Fibroblast of skin of right biceps (primary cell): ENCODE measurements at regions not wholly inside any gene's neighbourhood (a gene's known extent, or its start where the extent isn't known, plus 50 kb on each side); places are given as distances from the start of the nearest gene placed in this dataset.
A peak's percentile ranks its signal among the peaks of the same experiment; 100 is the strongest.
"Not testable (repeated sequence)": the region's sequence is repeated elsewhere in the genome, so short reads cannot be mapped to it uniquely, and the experiment has no call there.

Experiments
- DNase-seq: peaks from one replicate; pipeline ENCODE4 v3.0.0-alpha.2; 2013

DNA sequence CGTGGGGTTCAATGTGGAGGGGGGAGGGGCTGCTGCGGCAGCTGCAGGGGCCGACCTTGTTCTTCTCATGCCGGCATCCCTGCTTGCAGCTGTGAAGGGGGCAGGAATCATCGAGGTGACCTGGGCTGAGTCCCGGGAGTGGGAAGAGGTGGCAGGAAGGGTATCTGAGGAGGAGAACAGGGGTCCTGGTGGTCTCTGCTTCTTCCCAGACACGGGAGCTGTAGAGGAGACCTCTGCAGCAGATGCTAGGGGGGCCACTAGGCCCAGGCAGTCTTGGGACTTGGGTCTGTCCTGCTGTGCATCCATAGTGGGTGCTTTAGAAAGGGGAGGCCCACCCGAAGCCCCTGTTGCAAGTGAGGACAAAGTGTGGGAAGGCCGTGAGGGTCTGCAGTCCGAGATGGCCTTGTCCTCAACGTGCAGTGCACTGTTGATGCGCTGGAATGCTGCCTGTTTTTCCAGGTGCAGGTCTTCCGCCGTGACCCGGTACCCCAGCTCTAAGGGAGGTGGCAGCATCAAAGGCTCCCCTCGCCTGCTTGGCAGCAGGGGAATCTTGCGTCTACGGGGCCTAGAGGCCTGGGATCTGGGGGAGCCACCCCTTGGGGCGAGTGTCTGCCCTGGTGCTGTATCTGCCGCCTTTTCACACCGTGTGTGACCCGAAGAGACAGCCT, 1370.0 kb downstream of the CDH12 start:
- not testable (repeated sequence) for DNase-seq

DNA sequence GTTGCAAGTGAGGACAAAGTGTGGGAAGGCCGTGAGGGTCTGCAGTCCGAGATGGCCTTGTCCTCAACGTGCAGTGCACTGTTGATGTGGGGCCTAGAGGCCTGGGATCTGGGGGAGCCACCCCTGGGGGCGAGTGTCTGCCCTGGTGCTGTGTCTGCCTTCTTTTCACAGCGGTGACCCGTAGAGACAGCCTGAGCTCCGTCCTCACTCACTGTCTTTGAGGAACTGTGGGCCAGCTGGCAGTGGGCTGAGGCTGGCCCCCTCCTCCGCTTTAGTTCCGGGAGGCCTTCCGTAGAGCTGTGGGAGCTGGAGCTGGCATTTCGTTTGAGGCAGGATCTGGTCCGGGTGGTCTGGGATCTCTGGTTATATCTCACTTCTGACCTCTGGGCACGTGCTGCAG, 1370.6 kb downstream of the CDH12 start:
- DNase-seq: not testable (repeated sequence)

DNA sequence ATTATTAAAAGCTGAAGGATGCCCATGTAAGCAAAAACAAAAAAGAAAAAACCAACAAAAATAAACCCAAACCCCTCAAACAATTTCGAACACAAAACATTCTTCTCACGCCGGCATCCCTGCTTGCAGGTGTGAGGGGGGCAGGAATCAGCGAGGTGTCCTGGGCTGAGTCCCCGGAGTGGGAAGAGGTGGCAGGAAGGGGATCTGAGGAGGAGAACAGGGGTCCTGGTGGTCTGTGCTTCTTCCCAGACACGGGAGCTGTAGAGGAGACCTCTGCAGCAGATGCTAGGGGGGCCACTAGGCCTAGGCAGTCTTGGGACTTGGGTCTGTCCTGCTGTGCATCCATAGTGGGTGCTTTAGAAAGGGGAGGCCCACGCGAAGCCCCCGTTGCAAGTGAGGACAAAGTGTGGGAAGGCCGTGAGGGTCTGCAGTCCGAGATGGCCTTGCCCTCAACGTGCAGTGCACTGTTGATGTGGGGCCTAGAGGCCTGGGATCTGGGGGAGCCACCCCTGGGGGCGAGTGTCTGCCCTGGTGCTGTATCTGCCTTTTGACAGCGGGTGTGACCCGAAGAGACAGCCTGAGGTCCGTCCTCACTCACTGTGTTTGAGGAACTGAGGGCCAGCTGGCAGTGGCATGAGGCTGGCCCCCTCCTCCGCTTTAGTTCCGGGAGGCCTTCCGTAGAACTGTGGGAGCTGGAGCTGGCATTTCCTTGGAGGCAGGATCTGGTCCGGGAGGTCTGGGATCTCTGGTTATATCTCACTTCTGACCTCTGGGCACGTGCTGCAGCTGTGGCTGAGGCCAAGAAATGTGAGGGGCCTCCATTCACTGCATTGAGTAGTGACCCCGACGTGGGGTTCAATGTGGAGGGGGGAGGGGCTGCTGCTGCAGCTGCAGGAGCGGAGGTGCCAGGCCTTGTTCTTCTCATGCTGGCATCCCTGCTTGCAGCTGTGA, 1371.5 kb downstream of the CDH12 start:
- not testable (repeated sequence) for DNase-seq

DNA sequence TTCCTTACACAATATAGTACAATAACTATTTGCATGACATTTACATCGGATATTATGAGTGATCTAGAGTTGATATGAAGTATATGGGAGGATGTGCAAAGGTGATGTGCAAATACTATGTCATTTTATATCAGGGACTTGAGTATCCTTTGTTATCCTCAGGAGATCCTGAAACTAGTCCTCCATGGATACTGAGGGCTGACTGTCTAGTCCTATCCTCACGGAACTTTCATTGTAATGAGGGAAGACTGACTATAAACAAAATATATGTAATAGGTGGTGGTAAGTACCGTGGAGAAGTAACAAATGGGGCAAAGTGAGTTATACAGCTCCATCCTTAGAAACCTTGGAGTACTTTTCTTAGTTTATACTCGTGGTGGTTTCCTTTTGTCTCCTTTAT, 1373.1 kb downstream of the CDH12 start:
- DNase-seq: not testable (repeated sequence)

DNA sequence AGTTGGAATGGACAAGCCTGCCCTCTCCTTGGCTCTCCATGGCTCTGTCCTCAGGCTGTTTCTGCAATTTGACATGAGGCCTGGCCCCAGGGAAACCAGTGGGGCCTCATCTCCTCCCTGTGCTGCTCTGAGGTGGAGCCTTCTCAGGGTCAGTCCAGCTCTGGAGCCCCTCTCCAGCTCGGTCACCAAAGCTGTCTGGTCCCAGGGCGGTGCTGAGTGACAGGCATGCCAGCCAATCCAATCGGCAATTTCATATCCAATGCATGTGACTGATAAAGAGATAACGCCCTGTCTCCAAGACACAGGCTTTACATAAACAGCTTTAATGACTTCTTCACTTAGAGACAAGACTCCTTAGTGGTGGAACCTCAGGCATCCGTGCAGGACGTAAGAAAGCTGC, 1379.2 kb downstream of the CDH12 start:
- not testable (repeated sequence) for DNase-seq

DNA sequence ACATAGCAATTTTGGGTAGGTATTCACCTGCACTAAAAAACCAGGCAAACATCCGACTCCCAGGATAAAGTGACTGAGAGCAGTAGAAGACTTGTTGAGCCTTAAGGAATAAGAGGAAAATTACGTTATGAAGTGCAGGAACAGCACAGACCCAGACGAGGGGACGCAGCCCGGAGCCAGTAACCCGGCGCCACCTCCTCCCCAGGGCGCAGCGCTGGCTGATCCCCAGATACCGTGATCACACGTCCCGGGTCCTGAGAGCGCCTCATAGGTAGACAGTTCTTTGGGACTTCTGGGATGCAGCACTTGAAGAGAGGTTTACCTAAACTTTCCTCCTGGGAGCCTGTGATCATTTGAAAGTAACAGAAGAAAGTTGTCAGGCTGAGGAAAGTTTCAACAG, 1379.7 kb downstream of the CDH12 start:
- DNase-seq: not testable (repeated sequence)

DNA sequence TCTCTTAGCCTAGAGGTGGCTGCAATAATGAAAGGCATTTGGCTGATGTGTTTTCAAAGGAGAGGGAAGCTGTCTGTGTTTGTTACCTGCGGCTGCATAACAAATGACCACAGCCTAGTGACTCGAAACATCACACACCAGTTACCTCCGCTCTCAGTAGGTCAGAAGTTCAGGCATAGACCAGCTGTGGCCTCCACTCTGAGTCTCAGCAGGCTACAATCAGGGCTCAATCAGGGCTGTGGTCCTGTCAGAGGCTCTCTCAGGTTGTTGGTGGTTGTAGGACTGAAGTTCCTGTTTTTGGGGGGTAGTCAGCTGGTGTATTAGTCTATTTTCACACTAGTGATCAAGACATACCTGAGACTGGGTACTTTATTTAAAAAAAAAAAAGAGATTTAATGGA, 1381.5 kb downstream of the CDH12 start:
- not testable (repeated sequence) for DNase-seq

DNA sequence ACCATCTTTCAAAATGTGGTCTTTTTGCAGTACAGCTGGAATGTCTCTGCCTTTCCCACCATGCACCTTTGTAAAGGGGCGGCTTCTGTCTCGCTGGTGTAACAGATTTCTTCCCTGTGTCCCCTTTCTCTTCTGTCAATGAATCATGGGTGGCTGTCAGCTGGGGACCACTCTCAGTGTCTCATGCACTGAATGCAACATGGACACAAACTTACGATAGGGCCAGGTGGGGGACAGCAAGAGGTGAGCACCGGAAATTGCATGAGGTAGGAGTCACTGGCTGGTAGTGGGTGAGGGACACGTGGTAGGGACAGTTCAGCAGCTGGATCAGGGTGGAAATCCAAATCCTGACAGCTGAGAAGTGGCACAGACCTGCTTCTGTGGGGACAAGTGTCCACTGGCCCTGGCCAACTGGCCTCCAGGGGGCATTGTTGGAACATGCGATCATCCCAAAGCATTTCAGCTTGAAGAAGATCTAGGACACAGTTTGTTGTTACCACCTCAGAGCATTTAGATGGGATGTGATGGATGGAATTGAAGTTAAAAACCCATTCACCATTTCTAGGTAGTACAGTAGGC, 1383.5 kb downstream of the CDH12 start:
- DNase-seq: peak; percentile 21

DNA sequence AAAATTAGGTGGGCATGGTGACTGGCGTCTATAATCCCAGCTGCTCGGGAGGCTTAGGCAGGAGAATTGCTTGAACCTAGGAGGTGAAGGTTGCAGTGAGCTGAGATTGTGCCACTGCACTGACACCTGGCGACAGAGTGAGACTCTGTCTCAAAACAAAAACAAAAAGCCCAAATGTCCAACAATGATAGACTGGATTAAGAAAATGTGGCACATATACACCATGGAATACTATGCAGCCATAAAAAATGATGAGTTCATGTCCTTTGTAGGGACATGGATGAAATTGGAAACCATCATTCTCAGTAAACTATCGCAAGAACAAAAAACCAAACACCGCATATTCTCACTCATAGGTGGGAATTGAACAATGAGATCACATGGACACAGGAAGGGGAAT, 1385.6 kb downstream of the CDH12 start:
- not testable (repeated sequence) for DNase-seq

DNA sequence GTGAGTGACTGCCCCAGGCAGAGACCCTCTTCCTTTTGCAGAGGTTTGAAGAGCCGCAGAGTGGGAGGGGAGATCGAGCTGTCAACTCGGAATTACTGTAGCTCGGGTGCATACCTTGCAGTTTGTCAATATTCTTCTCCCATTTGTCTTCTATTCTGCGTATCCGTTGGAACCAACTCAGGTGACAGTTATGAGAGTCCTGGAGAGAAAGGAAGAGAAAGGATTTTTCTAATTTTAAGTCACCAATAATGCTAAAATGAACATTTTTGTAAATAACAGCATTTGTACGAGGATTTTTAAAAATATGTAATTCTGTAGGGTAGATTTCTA, 1393.4 kb downstream of the CDH12 start:
- not testable (repeated sequence) for DNase-seq

DNA sequence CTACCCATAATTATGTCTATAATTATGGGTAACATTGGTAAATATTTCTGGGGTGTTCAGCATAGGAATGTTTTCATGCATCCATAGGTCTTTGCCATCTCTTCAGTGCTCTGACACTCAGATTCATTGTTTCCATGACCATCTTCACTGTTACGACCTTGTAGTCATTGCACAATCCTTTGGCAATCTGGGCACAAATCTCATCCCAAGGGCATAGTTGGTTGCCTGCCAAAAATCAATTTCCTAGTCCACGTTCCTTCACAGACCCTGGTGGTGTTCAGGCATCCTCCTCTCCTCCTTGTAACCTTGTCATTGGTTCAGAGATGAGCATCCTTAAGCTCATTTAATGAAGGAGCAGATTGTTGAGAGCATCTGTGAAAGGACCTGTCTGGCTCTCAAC, 1400.7 kb downstream of the CDH12 start:
- DNase-seq: no peak

DNA sequence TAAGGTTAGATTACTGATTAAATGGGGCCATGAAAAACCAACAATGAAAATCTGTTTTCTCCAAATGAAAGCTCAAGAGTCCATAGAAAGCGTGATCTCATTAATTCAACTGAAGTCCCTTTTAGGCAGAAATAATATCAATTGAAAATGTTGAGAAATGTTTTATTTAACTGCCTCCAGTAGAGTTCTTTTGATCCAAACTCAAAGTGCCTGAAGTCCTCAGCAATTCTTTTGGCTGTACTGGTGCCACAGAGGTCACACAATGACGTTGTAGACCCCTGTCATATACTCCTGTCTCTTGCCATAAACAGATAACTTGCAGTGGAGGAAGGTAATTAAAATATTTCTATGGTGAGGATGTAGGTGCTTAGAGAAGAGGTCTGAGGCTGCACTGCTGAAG, 1420.5 kb downstream of the CDH12 start:
- no peak for DNase-seq

DNA sequence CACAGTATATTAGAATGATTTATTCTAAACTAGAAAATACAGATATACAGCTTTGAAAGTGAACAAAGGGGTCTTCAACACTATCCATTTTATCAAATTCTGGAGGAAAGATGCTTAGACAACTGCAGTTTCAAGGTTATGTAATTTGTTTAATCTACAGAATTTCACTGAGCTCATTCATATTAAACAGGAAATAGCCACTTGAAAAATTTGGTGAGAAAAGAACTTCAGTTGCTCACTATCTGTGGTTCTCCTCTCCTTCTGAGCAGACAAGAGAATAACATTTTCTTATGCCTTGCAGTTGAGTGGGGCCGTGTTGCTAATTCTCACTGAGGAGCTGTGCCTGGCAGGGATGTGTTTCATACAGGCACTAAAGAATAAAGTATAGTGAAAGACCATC, 1428.2 kb downstream of the CDH12 start:
- no peak for DNase-seq

DNA sequence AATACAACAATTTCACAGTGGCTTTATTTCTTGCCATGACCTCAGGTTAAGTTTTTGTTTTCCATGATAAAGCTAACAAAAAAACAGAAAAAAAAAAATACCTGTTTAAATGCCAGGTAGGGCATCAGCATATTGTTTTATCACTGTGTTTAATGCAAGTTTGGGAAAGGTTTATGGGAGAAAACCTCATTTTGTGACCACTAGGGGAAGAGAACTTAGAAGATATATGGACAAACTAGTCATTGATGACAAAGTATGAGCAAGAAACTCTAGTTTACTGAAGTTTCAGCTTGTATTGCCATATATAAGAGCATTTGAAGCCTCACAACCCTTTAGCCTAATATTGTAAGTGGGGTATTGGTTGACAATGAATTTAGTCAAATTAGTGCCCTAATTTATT, 1431.4 kb upstream of the CDH18 start:
- DNase-seq: no peak

DNA sequence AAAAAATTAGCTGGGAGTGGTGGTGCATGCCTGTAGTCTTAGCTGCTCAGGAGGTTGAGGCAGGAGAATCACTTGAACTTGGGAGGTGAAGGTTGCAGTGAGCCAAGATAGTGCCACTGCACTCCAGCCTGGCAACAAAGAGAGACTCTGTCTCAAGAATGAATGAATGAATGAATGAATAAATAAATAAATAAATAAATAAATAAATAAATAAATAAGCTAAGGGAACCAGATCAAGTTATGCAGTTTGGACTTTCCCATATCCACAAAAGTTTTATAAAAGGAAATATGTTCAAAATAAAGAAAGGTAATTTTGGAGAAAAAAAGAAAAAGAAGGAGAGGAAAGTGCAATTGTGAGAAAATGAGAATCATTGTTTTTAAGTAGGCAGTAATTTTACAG, 1414.1 kb upstream of the CDH18 start:
- not testable (repeated sequence) for DNase-seq

DNA sequence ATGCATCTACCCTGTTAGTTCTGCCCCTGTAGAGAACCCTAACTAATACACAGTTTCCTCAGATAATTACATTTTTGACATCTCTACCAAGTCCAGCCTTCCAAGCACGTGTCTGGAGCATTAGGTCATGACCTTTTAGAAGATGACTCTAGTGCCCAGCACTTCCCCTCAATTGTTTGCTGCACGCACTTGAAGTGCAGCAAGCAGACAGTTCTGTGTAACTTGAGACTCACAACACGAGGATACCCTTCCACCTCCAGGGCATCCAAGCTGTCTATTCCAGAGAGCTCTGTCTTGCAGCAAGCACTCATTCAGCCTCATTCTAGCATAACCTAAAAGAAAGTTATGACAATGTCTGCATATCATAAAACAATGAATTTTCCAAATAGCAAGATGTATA, 1410.5 kb upstream of the CDH18 start:
- DNase-seq: no peak

DNA sequence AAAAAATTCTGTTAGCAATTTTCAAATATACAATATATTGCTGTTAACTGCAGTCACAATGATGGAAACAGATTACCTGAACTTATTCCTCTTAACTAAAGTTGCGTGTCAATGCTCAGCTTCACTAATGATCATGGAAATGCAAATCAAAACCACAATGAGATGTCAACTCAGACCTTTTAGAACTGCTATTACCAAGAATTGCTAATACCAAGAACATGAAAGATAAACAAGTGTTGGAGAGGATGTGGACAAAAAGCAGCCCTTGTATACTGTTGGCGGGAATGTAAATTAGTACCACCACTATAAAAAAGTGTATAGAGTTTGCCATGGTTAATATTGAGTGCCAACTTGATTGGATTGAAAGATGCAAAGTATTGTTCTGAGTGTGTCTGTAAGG, 1409.7 kb upstream of the CDH18 start:
- no peak for DNase-seq

DNA sequence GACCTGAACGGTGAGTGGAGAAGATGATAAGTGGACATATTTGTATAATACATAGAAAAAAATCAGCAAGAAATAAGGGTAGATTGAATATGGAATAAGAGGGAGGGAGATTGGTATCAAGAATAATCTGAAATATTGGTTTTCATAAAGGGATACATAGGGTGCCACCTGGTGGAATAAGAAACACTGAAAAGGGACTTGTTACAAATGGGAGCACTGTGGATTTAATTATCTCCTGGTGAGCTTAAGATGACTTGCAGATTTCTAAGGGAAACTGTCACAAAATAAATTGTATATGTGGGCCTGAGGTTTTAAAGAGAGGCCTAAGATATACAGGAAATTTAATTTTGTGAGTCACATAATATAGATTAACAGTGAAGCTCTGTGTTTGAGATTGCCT, 1403.5 kb upstream of the CDH18 start:
- no peak for DNase-seq

DNA sequence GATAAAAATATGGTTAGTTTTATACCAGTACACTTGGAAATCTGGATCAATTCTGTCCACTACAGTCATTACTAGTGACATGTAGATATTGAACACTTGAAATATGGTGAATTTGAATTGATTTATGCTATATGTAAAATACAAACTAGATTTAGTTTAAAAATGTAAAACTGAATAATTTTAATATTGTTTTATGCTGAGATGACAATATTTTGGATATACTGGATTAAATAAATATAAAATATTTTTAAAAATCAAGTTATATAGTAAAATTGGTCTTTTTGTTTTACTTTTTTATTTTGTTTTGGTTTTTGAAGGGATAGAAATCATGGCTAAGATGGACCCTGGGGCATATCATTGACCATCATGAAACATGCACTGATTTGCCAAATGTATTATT, 1372.8 kb upstream of the CDH18 start:
- DNase-seq: not testable (repeated sequence)

DNA sequence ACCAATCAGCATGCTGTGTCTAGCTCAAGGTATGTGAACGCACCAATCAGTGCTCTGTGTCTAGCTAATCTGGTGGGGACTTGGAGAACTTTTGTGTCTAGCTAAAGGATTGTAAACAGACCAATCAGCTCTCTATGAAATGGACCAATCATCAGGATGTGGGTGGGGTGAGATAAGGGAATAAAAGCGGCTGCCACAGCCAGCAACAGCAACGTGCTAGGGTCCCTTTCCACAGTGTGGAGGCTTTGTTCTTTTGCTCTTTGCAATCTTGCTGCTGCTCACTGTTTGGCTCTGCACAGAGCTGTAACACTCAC, 1353.9 kb upstream of the CDH18 start:
- peak; percentile 3 for DNase-seq

DNA sequence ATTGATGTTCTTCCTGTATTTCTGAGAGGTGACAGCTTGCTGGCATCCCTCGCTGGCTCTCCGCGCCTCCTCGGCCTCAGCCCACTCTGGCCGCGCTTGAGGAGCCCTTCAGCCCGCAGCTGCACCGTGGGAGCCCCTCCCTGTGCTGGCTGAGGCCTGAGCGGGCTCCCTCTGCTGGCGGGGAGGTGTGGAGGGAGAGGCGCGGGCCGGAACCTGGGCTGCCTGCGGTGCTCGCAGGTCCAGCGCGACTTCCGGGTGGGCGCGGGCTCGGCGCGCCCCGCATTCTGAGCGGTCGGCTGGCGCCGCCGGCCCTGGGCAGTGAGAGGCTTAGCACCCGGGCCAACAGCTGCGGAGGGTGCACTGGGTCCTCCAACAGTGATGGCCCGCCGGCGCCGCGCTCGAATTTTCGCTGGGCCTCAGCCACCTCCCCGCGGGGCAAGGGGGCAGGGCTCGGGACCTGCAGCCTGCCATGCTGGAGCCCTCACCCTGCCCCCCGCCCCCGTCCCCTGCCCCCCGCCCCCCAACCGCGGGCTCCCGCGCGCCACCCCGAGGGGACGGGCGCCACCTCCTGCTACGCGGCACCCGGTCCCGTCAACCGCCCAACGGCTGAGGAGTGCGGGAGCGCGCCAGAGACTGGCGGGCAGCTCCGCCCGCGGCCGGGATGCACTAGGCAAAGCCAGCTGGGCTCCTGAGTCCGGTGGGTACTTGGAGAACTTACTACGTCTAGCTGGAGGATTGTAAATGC, 1353.4 kb upstream of the CDH18 start:
- not testable (repeated sequence) for DNase-seq

DNA sequence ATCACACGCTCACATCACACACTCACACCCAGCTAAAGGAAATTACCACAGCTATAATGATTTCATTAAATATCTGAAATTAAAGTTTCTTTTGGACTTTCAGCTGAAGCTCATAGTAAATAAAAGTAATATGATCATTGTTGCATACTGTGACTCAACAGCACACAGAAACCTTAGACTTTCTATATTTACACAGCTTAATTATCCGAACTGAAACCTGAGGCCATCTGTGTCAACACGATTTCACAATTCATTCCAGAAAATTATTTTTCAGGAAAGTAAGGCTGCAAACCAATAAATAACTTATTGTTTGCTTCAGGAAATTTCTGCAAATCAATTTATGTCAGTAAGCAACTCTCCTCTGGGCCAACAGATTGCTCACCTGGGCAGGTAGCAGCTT, 1352.2 kb upstream of the CDH18 start:
- DNase-seq: not testable (repeated sequence)

DNA sequence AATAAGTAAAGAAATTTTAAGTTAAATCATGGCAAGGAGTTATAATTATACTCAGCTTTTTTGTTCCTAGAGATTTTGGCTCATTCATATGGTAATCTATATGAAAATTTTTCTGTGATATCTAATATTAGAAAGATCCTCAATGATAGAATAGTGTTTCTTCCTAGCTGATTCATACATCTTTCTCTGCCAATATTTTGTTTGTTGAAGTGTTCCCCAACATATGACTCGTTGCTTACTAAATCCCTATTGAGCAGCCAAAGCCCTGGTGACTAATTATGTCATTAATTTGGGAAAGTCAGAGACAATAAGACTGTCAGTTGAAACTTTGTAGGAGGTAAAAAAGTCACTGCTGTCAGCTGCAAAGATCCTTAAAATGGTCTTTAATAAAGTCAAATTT, 1348.5 kb upstream of the CDH18 start:
- peak; percentile 1 for DNase-seq
